NCI-H510A treated with DMSO at 0.1 percent for 48 hours (cell line): ENCODE measurements at regions not wholly inside any gene's neighbourhood (a gene's known extent, or its start where the extent isn't known, plus 50 kb on each side); places are given as distances from the start of the nearest gene placed in this dataset.

Source experiments
- DNase-seq: peaks from one replicate; lab custom pipeline; 2025; lab: John Stamatoyannopoulos, UW

DNA sequence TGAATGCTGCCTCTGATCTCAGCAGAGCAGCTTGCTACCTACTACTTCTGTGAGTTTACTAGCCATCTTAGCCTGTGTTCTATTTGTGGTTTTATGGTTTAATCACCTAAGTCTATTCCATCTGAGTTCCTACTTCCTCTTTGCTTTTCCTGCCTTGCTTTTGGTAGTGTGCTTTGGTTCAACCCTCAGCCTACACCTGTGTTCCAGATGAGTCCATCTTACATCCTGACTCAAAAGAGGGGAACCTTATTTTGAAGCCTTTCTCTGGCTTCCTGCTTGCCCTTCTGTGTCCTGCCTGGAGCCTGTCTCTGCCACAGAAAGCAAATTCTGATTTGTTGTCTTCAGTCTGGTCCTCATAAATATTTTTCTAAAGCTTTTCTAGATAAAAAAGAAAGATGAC, 530.3 kb upstream of the MEX3C start:
- DNase-seq = no peak

DNA sequence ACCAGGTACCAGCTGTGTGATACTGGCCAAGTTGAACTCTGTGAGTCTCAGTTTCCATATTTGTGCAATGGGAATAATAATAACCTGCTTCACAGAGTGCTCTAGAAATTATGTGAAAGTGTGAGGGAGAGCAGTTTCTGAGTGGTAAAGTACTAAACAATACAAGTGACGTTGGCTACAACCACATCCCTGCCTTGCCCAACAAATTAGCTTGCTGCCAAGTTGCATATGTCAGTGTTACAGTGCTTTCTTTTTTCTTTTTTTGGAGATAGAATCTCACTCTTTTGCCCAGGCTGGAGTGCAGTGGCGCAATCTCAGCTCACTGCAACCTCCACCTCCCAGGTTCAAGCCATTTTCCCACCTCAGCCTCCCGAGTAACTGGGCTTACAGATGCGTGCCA, 533.6 kb upstream of the MEX3C start:
- DNase-seq = no peak

DNA sequence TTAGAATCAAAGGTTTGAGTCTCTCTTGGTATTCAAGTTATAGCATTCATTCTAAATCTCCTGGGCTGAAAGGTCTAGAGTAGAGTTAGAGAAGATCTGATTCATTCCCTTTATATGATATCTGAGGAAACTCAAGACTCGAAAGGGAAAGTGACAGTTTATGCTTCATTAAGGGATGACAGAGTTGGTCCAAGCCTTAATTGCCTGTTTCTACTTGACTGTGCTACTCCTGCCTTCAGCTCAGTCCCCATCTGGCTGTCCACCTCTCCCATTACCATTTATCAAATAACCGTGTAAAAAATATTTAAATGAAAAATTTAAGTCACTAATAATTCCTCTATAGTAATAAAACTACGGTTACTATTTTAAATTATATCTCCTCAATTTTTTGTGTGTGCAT, 537.1 kb upstream of the MEX3C start:
- no peak for DNase-seq

DNA sequence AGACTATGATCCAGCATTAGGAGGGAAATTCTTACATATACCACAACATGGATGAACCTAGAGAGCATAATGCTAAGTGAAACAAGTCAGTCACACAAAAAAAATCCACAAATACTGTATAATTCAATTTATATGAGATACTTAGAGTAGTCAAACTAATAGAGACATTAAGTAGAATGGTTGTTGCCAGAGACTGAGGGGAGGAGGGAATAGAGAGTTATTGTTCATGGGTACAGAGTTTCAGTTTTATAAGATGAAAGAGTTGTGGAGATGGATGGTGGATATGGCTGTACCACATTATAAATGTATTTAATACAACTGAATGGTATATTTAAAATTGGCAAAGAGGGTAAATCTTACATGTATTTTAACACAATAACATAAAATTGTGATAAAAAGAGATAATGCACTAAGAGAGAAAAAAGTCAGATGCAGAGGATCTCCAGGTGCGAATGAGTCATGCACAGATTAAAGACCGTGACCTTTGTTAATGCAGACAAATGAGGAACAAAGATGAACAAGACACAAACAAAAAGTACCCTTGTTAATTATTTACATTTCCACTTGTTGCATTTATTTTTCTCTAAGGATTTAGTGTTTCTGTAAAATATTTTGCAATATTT, 541.7 kb upstream of the MEX3C start:
- no peak for DNase-seq

DNA sequence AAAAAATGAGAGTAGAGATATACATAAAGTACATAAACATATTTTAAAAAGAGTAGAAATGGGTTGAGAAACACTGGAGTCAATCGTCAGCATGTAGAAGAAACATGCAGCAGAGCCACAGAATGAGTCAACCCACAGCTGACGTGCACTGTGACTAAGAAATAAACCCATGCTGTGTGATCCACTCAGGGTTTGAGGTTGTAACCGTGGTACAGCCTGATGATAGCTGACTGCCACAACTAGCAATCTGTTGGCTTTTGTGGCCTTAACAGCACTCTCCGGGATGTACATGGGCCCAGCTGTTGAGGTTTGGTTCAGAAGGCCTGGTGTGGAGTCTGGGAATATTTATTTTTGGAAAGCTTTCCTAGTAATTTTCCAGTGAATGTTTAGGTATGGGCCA, 554.4 kb upstream of the MEX3C start:
- DNase-seq = no peak

DNA sequence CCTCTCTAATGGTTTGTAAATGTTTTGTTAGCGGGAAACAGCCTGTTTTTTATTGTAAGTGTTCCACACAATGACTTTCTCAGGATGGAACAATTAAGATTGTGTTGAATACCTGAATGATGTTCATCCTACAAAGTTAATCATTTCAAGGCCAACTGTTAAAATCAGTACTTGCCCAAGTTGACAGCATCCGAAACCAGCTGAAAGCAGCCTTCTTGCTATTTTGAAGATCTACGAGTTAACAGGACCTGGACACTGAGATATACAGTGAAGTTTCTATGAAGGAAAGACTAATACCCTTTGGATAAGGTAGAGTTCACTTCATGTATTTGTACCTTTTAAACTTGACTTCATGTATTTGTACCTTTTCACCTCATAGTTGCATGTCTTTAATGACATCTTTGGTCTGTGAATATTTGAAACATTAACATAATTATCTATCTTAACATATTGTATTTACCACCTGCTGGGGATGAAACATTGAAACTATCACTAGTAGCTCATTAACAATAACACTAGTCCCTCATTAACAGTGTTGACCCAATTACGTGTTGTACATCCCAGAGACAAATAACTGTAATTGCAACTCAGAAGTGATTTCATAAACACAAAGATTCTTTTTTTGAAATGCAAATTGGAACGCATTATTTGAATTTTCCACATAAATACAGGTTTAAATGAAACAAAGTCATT, 556.0 kb upstream of the MEX3C start:
- no peak for DNase-seq

DNA sequence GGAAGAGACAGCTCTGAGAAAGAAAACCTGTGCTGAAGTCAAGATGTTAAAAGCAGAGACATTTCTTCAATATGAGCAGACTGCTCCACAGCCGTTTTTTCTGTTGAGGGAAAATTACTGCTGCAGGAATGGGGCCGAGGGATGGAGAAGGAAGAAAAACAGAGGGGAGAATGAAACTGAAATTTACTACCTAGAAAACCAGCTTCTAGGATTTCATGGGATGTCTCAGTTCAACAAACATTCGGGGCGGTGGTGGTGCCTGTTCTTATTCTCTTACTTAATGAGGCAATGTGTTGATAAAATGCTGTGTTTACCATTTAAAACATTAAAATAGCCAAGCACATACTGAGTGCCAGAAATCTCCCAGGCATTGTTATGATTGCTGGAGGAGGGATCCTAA, 557.1 kb upstream of the MEX3C start:
- no peak for DNase-seq

DNA sequence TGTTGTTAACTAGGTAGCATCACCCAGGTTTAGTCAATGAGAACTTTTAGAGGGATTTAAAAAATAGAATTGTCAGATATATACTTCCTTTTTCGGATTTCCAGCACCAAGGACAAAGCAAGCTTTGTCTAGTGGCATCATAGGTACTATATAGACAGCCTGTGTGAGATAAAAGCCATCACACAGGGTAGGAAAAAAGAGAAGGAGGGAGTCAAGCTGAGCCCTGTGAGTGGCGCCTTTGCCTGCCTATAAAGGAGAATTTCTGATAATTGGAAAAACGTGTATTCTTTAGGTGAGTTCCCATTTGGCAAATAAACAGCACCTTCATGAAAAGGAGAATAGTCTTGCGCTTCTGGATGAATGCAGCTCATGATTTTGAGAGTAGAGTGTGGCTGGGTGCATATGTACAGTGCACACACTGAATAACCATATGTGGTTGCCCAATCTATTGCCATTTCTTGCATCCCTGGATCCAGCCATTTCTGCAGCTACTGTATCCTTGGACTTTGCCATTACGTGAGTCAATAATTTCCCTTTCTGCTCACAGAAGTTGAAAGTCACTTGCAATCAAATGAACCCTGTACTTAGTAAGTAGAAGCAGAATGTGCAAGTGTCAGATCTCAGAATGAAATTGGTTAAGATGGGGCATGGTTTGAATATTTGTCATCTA, 559.9 kb upstream of the MEX3C start:
- DNase-seq = no peak

DNA sequence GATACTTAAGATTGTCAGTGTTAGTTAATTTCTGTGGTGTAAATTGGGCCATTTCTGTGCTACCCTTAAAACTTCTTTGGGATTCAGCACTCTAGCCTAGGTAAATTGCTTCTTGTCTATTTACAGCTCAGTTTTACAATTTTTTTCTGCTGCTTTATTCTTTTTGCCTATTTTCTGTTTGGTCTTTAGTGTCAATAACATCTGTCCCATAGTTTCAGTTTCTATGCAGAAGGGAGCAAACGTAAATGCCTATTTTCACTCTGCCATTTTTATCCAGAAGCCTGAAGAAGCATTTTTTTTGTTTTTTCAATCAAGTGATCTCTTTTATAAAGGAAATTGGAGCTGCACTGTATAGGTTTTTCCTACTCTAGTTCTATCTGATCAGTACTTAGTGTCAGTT, 564.9 kb upstream of the MEX3C start:
- DNase-seq = no peak

DNA sequence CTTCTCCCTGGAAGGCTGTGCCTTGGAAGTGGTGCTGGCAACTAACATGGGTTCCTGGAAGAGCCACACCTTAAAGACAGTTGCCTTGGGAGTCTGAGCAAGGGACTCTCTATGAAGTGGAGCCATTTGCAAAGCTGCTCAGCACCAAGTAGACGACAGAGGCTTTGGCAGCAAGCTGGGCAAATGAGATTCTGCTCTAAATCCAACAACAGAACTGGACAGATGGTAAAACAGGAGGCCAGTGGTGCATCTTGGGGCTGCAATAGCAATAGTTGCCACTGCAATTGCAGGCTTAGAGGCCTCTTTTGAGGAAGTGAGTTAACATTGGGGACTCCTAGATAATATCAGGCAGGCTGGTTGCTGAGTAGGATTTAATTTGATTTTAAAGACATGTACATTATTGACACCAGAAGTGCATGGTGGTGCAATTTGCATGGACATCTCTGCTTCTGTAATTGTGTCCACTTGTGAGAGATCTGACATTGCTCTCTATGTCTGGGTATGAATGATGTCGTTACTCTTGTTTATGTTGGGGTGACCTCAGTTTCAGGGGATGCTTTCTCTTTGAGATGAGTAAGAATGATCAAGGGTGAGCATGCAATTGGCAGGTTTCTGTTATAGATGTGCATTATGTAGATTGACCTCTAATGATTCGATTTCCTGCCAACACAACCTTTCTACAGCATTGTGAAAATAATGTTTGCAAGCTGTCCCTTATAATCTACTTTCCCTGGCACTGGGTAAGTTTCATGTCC, 568.3 kb upstream of the MEX3C start:
- no peak for DNase-seq

DNA sequence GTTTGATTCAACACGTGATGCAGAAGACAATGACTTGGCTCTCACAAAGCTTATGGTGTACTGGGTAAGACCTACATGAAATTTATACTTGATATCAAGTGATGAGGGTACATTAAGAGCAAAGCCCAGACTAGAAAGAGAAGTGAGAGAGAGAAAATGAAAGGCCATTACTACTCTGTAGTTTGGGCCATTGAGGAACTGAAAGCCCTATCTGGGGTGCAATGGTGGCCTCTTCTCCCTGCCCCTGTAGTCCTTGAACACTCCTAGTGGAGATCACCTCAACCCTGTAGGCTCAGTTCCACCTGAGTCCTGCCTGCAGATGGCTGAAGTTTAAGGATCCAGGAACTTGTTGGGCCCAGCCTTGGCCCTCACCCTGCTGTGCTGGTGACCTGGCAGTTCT, 569.8 kb upstream of the MEX3C start:
- no peak for DNase-seq

DNA sequence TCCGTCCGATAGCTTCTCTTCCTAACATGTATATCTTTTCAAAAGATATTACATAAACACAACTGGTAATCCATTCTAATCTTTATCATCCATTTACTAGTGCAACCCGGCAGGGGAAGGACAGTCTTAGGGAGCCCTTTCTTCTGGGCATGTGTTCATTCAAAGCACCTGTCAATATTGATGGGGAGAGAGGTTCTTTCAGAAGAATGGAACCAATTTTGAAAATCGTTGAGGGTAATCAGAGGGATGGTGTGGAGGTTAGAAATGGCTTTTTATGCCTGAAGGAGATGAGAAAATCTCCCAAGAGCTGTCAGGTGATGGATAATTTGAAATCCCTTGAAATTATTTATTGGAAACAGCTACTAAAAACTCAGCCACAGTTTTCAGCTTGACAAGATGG, 561.9 kb upstream of the DCC start:
- DNase-seq = no peak

DNA sequence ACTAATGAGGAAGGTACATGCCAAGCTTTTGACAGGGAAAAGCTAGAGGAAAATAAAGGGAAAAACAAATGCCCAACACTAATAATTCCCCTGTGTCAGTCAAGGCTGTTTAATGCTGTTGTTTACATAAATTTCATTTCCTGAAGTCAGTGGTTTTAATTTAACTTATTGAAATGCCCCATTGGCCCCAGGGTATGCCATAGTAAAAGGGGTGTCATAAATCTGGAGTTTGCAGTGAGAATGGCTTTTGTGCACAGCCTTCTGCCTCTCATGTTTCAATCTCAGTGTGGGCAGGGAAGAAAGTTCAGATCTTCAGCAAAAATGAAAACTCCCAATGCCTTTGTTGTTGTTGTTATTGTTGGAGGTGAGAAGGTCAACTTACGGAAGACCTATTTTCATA, 550.1 kb upstream of the DCC start:
- no peak for DNase-seq

DNA sequence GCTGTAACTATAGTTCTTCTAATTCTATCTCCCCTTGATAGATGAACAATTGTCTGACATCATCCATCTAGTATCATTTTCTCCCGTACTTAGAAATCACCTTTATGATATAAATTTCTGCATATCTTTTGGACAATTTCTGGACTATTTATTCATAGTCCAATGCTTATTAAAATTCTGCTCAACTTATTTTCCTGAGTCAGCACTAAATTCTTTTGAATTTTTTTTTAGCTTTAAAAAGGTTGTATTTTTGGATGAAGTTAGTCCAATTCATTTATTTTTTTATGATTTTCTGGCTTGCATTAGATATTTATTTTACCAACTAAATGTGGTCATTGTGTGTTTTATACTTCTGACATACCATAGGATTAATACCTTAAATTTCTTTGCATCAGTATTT, 538.5 kb upstream of the DCC start:
- no peak for DNase-seq

DNA sequence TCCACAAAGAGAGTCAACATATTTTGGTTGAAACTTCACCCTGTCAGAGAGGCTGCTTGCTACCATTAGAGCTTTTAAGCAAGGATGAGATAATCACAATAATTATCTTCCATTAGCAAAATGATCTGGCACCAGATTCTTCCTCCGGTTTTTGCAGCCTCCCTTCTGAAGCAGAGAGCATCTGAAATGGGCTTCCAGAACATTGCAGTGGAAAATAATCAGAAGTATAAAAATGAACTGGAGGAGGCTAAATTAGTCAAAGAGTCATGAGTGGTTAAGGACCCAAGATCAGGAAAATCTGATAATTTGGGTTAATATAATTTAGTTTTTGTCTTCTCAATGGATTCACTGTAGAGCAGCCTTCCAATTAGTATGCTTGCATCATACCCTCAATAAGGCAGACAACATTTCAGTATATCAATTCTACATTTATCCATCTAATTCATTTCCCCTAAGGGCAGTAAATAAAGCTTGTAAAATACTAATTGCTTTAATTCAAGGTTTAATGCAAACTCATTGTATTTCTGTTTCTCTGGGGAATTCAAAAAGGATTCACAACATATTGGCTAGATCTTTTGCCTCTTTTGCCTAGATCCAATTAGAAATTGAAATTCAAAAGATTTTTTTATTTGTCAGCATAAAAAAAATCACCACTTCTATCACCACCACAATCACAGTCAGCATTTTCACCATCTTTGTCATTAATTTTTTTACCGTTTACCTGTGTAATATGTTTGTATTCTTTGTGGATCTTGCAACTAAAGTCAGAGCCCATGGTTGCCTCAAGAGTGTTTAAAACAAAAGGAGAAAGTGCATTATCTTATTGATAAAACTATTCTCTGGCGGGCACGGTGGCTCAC, 537.2 kb upstream of the DCC start:
- no peak for DNase-seq

DNA sequence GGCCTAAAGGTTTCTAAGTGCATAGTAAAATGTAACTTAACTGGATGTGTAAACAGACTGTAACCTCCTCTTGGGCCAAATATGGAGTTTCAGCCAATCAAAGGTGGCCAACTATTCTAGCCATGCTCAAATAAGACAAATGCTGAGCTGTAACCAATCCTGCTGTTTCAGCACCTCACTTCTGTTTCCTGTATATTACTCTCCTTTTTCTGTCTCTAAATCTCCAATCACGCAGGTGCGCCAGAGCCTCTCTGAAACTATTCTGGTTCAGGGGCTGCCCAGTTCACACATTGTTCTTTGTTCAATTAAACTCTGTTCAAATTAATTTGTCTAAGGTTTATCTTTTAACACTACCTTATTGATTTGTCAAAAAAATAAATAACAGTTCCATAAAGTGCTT, 532.7 kb upstream of the DCC start:
- DNase-seq = no peak

DNA sequence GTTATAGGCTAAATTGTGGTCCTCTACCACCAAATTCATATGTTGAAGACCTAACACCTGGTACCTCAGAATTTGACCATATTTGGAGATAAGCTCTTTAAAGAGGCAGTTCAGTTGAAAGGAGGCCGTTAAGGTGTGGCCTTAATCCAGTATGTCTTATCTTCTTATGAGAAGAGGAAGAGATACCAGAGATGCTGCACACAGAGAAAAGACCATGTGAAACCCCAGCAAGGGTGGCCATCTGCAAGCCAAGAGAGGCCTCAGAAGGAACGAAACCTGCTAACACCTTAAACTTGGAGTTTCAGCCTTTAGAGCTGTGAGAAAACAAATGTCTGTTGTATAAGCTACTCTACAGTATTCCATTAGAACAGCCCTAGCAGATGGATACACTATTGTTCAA, 528.1 kb upstream of the DCC start:
- no peak for DNase-seq

DNA sequence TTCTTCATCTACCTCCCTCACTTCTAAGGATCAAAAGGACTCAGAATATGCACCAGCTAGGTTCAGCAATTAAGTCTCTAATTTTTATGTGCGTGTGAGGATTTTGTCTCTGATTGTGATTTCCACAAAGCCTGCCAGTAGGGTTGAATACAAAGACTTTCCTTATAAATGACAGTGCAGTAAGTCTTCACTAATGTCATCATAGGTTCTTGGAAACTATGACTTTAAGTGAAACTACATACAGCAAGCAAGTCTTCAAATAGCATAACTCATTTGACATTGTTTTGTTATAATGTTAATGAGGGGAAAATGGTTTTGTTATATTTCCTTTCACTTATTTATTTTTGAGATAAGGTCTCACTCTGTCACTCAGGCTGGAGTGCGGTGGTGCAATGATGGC, 526.3 kb upstream of the DCC start:
- DNase-seq = no peak

DNA sequence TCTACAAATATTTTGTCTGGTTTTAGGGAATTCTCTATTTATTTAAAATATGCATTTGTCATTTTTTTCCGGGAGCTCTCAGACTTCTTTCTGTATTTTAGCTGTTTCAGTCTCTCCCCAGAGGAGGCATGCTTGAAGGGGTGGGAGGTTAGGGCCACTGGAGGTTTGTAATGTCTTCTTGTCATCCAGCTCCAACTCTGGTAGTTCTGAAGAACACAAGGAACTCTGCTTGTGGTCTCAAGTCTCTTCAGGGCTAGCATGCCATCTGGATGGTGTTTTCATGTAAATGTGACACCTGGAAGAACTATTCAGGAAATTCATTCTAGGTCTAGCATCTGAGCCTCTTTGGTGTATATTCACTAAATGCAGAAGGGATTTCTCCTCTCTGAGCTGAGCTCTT, 518.4 kb upstream of the DCC start:
- DNase-seq = no peak

DNA sequence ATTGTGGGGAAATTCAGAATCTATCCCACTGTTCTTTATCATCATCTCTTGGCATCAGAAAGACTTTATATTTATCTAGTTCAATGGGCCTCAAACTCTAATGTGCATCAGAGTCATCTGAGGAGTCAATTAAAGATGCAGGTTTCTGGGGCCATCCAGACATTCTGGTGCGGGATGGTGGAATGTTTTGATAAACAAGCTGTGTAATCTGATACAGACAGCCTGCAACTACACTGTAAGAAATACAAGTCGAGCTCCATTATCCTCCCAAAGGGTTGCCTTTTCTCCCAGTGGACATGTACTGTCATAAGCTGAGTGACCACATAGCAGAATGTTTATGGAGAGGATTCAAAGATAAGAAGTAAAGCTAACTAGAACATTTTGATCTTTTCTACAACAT, 515.3 kb upstream of the DCC start:
- DNase-seq = no peak

DNA sequence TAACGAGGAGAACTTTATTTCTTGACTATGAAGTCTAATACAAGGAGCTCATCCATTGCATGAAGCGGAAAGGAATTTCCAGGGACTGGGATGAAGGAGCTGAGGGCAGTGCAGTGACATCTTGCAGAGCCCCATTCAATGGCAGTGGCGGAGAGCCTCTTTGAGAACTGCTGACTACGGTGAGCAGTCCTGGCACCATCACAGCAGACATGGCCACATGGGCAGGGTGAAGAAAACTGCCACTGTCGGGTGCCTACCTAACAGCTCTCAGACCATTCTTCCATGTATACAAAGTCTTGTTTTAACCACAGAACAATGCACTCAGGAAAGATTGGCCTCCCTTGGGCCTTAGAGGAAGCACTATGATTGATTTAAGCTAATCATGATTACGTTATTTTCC, 506.1 kb upstream of the DCC start:
- no peak for DNase-seq

DNA sequence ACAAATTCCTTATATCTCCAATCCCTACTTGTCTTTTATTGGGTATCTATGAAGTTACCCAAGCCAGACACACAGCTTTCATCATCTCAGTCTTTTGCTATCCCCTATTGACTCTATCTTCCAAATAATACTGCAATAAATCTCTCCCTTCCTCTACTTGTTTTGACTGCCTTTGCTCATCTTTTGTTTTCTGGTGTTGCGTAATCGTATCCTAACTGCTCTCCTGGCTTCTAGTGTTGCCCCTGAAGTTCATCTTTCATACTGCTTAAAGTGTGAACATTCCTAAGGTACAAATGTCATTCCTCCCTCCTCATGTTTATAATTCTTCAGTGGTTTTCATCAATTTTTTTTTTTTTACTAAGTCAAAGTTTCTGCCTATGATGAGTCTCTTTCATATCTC, 491.3 kb upstream of the DCC start:
- DNase-seq = no peak
